ENCODE measurements at regions not wholly inside any gene's neighbourhood (a gene's known extent, or its start where the extent isn't known, plus 50 kb on each side); places are given as distances from the start of the nearest gene placed in this dataset.

GRCh38 chr9:115952430-115953292 is 200.9 kb upstream of the PAPPA start:
- Mint-ChIP-seq H3K9me3 (ENCODE audit: unreplicated experiment) (peaks cover 10% of the 10 kb centered on the region), H3K4me3 (ENCODE audit: unreplicated experiment) (no peak overlapping the region), H3K4me1 (ENCODE audit: unreplicated experiment) (peaks cover 17% of the 10 kb centered on the region), H3K27me3 (ENCODE audit: unreplicated experiment) (no peaks in the 10 kb centered on the region), H3K27ac (ENCODE audit: unreplicated experiment) (peak overlapping the region; percentile 16), H3K36me3 (ENCODE audit: unreplicated experiment) (peaks cover 2% of the 10 kb centered on the region)
- DNase-seq (ENCODE audit: extremely low spot score, unreplicated experiment): no peak
- no peak for TF ChIP-seq CTCF (IDR thresholded peaks at IDR 0.05)

GRCh38 chr9:115956371-115956770 is 197.2 kb upstream of the PAPPA start:
- peaks cover 7% of the 10 kb centered on the region for H3K9me3 Mint-ChIP-seq (ENCODE audit: unreplicated experiment)
- no peak overlapping the region for H3K4me3 Mint-ChIP-seq (ENCODE audit: unreplicated experiment)
- peaks cover 19% of the 10 kb centered on the region for H3K4me1 Mint-ChIP-seq (ENCODE audit: unreplicated experiment)
- no peak for TF ChIP-seq CTCF (IDR thresholded peaks at IDR 0.05)
- no peak for DNase-seq (ENCODE audit: extremely low spot score, unreplicated experiment)
- H3K27me3 Mint-ChIP-seq (ENCODE audit: unreplicated experiment): no peaks in the 10 kb centered on the region
- H3K27ac Mint-ChIP-seq (ENCODE audit: unreplicated experiment): no peak overlapping the region
- peaks cover 2% of the 10 kb centered on the region for H3K36me3 Mint-ChIP-seq (ENCODE audit: unreplicated experiment)

- Mint-ChIP-seq H3K9me3 (ENCODE audit: unreplicated experiment) (peaks cover 10% of the 10 kb centered on the region), H3K36me3 (ENCODE audit: unreplicated experiment) (peaks cover 6% of the 10 kb centered on the region), H3K4me1 (ENCODE audit: unreplicated experiment) (peaks cover 13% of the 10 kb centered on the region), H3K27ac (ENCODE audit: unreplicated experiment) (no peak overlapping the region), H3K4me3 (ENCODE audit: unreplicated experiment) (no peak overlapping the region), H3K27me3 (ENCODE audit: unreplicated experiment) (no peaks in the 10 kb centered on the region)
- no peak for TF ChIP-seq CTCF (IDR thresholded peaks at IDR 0.05)
- no peak for DNase-seq (ENCODE audit: extremely low spot score, unreplicated experiment)
These were observed 196.0 kb upstream of the PAPPA start for GRCh38 chr9:115957585-115957984.

GRCh38 chr9:115964710-115965347 is 188.8 kb upstream of the PAPPA start:
- H3K4me3 Mint-ChIP-seq (ENCODE audit: unreplicated experiment): no peak overlapping the region
- H3K27ac Mint-ChIP-seq (ENCODE audit: unreplicated experiment): no peak overlapping the region
- H3K4me1 Mint-ChIP-seq (ENCODE audit: unreplicated experiment): peaks cover 2% of the 10 kb centered on the region
- H3K36me3 Mint-ChIP-seq (ENCODE audit: unreplicated experiment): peaks cover 7% of the 10 kb centered on the region
- H3K27me3 Mint-ChIP-seq (ENCODE audit: unreplicated experiment): no peaks in the 10 kb centered on the region
- TF ChIP-seq CTCF (IDR thresholded peaks at IDR 0.05): no peak
- peaks cover 26% of the 10 kb centered on the region for H3K9me3 Mint-ChIP-seq (ENCODE audit: unreplicated experiment)
- DNase-seq (ENCODE audit: extremely low spot score, unreplicated experiment): no peak

GRCh38 chr9:115966660-115967059 is 186.9 kb upstream of the PAPPA start:
- H3K27me3 Mint-ChIP-seq (ENCODE audit: unreplicated experiment): no peaks in the 10 kb centered on the region
- no peak overlapping the region for H3K27ac Mint-ChIP-seq (ENCODE audit: unreplicated experiment)
- peaks cover 2% of the 10 kb centered on the region for H3K36me3 Mint-ChIP-seq (ENCODE audit: unreplicated experiment)
- H3K4me1 Mint-ChIP-seq (ENCODE audit: unreplicated experiment): peaks cover 15% of the 10 kb centered on the region
- H3K9me3 Mint-ChIP-seq (ENCODE audit: unreplicated experiment): peaks cover 16% of the 10 kb centered on the region
- DNase-seq (ENCODE audit: extremely low spot score, unreplicated experiment): no peak
- no peak overlapping the region for H3K4me3 Mint-ChIP-seq (ENCODE audit: unreplicated experiment)
- TF ChIP-seq CTCF (IDR thresholded peaks at IDR 0.05): no peak
